Peyer's patch (tissue), 4 donors: ENCODE measurements at regions not wholly inside any gene's neighbourhood (a gene's known extent, or its start where the extent isn't known, plus 50 kb on each side); places are given as distances from the start of the nearest gene placed in this dataset.

Source experiments
- CTCF ChIP-seq, 6 experiments: fragments of 450-650 bp in 4 of 6; fragments of 200-600 bp in 2 of 6; sonication (generic) in 1 of 6; IDR thresholded peaks; one replicate each; pipeline ENCODE4 v1.5.1; 2017 to 2019; ENCODE audit warnings: antibody characterized with exemption in 6 of 6, mild to moderate bottlenecking in 3 of 6, moderate library complexity in 1 of 6
- POLR2A ChIP-seq, 2 donors: fragments of 450-650 bp; IDR thresholded peaks; one replicate each; pipeline ENCODE4 v1.5.1; 2017; ENCODE audit warnings: antibody characterized with exemption in 2 of 2, mild to moderate bottlenecking in 2 of 2, moderate library complexity in 2 of 2

- no peak for TF ChIP-seq CTCF (IDR thresholded peaks at IDR 0.05)
- TF ChIP-seq POLR2A (IDR thresholded peaks at IDR 0.05): no peak
Observed at GRCh38 chr6:30005482-30005881, 55.6 kb upstream of the POLR1H start.
